GM19452 (cell line): ENCODE measurements at regions not wholly inside any gene's neighbourhood (a gene's known extent, or its start where the extent isn't known, plus 50 kb on each side); places are given as distances from the start of the nearest gene placed in this dataset.

Experiments
- ATAC-seq: cut with Tn5 transposase; IDR thresholded peaks from one replicate; pipeline ENCODE4 v1.9.1; 2021; ENCODE audit not compliant: unreplicated experiment

GRCh38 chr17:71360301-71360700, 760.5 kb upstream of the SOX9 start:
- ATAC-seq, result no peak

GRCh38 chr17:71361656-71362450, 759.0 kb upstream of the SOX9 start:
- no peak for ATAC-seq

- ATAC-seq, result no peak
Measured at GRCh38 chr17:71363661-71364060, 757.2 kb upstream of the SOX9 start.

GRCh38 chr17:71371809-71372208, 749.0 kb upstream of the SOX9 start:
- no peak for ATAC-seq

GRCh38 chr17:71375948-71376347, 744.9 kb upstream of the SOX9 start:
- ATAC-seq, result no peak

GRCh38 chr17:71376933-71377332, 743.9 kb upstream of the SOX9 start:
- ATAC-seq, result no peak

- no peak for ATAC-seq
Measured at GRCh38 chr17:71378036-71378435, 742.8 kb upstream of the SOX9 start.

GRCh38 chr17:71378741-71379140, 742.1 kb upstream of the SOX9 start:
- ATAC-seq, result no peak

- no peak for ATAC-seq
Measured at GRCh38 chr17:71379512-71379911, 741.3 kb upstream of the SOX9 start.

- ATAC-seq, result no peak
Measured at GRCh38 chr17:71380535-71380934, 740.3 kb upstream of the SOX9 start.

- no peak for ATAC-seq
Measured at GRCh38 chr17:71380936-71381335, 739.9 kb upstream of the SOX9 start.

GRCh38 chr17:71383091-71383490, 737.7 kb upstream of the SOX9 start:
- no peak for ATAC-seq

- ATAC-seq, result no peak
Measured at GRCh38 chr17:71387456-71387855, 733.4 kb upstream of the SOX9 start.

GRCh38 chr17:71392715-71393567, 727.9 kb upstream of the SOX9 start:
- ATAC-seq, result no peak

GRCh38 chr17:71395901-71396300, 724.9 kb upstream of the SOX9 start:
- ATAC-seq, result no peak

GRCh38 chr17:71396711-71397110, 724.1 kb upstream of the SOX9 start:
- no peak for ATAC-seq

- ATAC-seq, result no peak
Measured at GRCh38 chr17:71398025-71398424, 722.8 kb upstream of the SOX9 start.

GRCh38 chr17:71398800-71399219, 722.0 kb upstream of the SOX9 start:
- no peak for ATAC-seq

- no peak for ATAC-seq
Measured at GRCh38 chr17:71399221-71399620, 721.6 kb upstream of the SOX9 start.

- no peak for ATAC-seq
Measured at GRCh38 chr17:71399649-71400048, 721.2 kb upstream of the SOX9 start.

GRCh38 chr17:71402007-71402406, 718.8 kb upstream of the SOX9 start:
- ATAC-seq, result no peak

GRCh38 chr17:71402661-71403141, 718.1 kb upstream of the SOX9 start:
- no peak for ATAC-seq
